IMR-90 (cell line): ENCODE measurements at regions not wholly inside any gene's neighbourhood (a gene's known extent, or its start where the extent isn't known, plus 50 kb on each side); places are given as distances from the start of the nearest gene placed in this dataset.

ENCODE experiments used
- ATAC-seq: fragments of 200-7000 bp; cut with Tn5 transposase; 2 replicates; pipeline ENCODE4 v1.9.1; 2020; ENCODE audit warnings: low read depth, mild to moderate bottlenecking, moderate library complexity
- BruUV-seq: library from RNA; stranded (reverse); fragments of 400-500 nt; replicated peaks from 2 replicates; lab custom pipeline; 2021; lab: Mats Ljungman, UMichigan
- CTCF ChIA-PET: fragments of 300-600 bp; formaldehyde crosslinking; extraction: SDS; loops from one replicate; lab custom pipeline; 2021; ENCODE audit warnings: antibody characterized with exemption; lab: Yijun Ruan, JAX
- POLR2A ChIA-PET: fragments of 300-600 bp; sonication (Branson Sonifier 250); formaldehyde crosslinking; loops from one replicate; lab custom pipeline; 2022; ENCODE audit warnings: antibody characterized with exemption; ENCODE audit not compliant: unreplicated experiment; lab: Charles Lee
- DNase-seq: peaks from one replicate; pipeline ENCODE4 v3.0.0; 2013
- H2AFZ ChIP-seq: replicated peaks from 2 replicates; pipeline ENCODE3; 2013; ENCODE audit warnings: low read length, mild to moderate bottlenecking; ENCODE audit not compliant: poor library complexity
- H2AK5ac ChIP-seq: 2 replicates; pipeline ENCODE4 v1.6.1; 2013; ENCODE audit warnings: low read depth, low read length, inconsistent platforms
- H2AK9ac ChIP-seq: replicated peaks from 2 replicates; pipeline ENCODE3; 2013; ENCODE audit warnings: mild to moderate bottlenecking, low read depth, low read length, moderate library complexity; ENCODE audit not compliant: poor library complexity
- H2BK120ac ChIP-seq: 2 replicates; pipeline ENCODE4 v1.6.1; 2013; ENCODE audit warnings: low read depth, low read length, inconsistent platforms
- H2BK15ac ChIP-seq: 3 replicates; pipeline ENCODE4 v1.6.1; 2013; ENCODE audit warnings: low read depth, low read length, inconsistent platforms
- H2BK20ac ChIP-seq: 2 replicates; pipeline ENCODE4 v1.6.1; 2013; ENCODE audit warnings: low read depth, mild to moderate bottlenecking, inconsistent platforms, low read length, moderate library complexity
- H2BK5ac ChIP-seq: 2 replicates; pipeline ENCODE4 v1.6.1; 2013; ENCODE audit warnings: mild to moderate bottlenecking, low read depth, low read length, inconsistent platforms; ENCODE audit not compliant: poor library complexity, severe bottlenecking
- H3K14ac ChIP-seq: replicated peaks from 2 replicates; pipeline ENCODE4 v1.6.1; 2013; ENCODE audit warnings: low read depth, low read length, inconsistent platforms
- H3K18ac ChIP-seq: 2 replicates; pipeline ENCODE4 v1.6.1; 2013; ENCODE audit warnings: low read depth, low read length, control low read depth
- H3K23ac ChIP-seq: 2 replicates; pipeline ENCODE4 v1.6.1; 2013; ENCODE audit warnings: low read depth, low read length, inconsistent platforms
- H3K27ac ChIP-seq: 2 replicates; pipeline ENCODE4 v1.5.1; 2013; ENCODE audit warnings: mild to moderate bottlenecking, control low read depth, low read length; ENCODE audit not compliant: insufficient read depth
- H3K27me3 ChIP-seq: 2 replicates; pipeline ENCODE4 v1.6.1; 2013; ENCODE audit warnings: low read length; ENCODE audit not compliant: control insufficient read depth, insufficient read depth
- H3K36me3 ChIP-seq: 2 replicates; pipeline ENCODE4 v1.6.1; 2013; ENCODE audit warnings: low read length, mixed read lengths; ENCODE audit not compliant: control insufficient read depth, insufficient read depth
- H3K4ac ChIP-seq: 2 replicates; pipeline ENCODE4 v1.6.1; 2013; ENCODE audit warnings: low read depth, low read length, inconsistent platforms
- H3K4me1 ChIP-seq: 2 replicates; pipeline ENCODE4 v1.6.1; 2013; ENCODE audit warnings: low read length, mixed read lengths; ENCODE audit not compliant: control insufficient read depth, insufficient read depth
- H3K4me2 ChIP-seq: 2 replicates; pipeline ENCODE4 v1.6.1; 2013; ENCODE audit warnings: low read depth, mild to moderate bottlenecking, control low read depth, low read length, moderate library complexity
- H3K4me3 ChIP-seq: 2 replicates; pipeline ENCODE4 v1.5.1; 2013; ENCODE audit warnings: low read depth, mild to moderate bottlenecking, control low read depth, low read length, moderate library complexity; ENCODE audit not compliant: insufficient read depth
- H3K56ac ChIP-seq: 2 replicates; pipeline ENCODE4 v1.6.1; 2013; ENCODE audit warnings: low read length, inconsistent platforms; ENCODE audit not compliant: insufficient read depth; ENCODE audit errors: extremely low read depth
- H3K79me1 ChIP-seq, 2 experiments: 2 replicates each; pipeline ENCODE4 v1.6.1; 2013; ENCODE audit warnings: low read length in 2 of 2, inconsistent platforms in 1 of 2, low read depth in 1 of 2
- H3K9ac ChIP-seq: 2 replicates; pipeline ENCODE4 v1.6.1; 2013; ENCODE audit warnings: low read depth, low read length, control low read depth
- H3K9me1 ChIP-seq: 2 replicates; pipeline ENCODE4 v1.6.1; 2013; ENCODE audit warnings: low read length, inconsistent platforms; ENCODE audit not compliant: insufficient read depth
- H3K9me3 ChIP-seq: 2 replicates; pipeline ENCODE4 v1.6.1; 2013; ENCODE audit warnings: low read length; ENCODE audit not compliant: control insufficient read depth, insufficient read depth
- H4K20me1 ChIP-seq: 2 replicates; pipeline ENCODE4 v1.6.1; 2013; ENCODE audit warnings: low read length, inconsistent platforms; ENCODE audit not compliant: insufficient read depth
- H4K5ac ChIP-seq: 2 replicates; pipeline ENCODE4 v1.6.1; 2013; ENCODE audit warnings: mild to moderate bottlenecking, low read depth, low read length, control low read depth
- H4K8ac ChIP-seq, 2 experiments: 2 replicates each; pipeline ENCODE4 v1.6.1; 2013; ENCODE audit warnings: low read depth in 2 of 2, low read length in 2 of 2, control low read depth in 1 of 2, inconsistent platforms in 1 of 2
- H4K91ac ChIP-seq: 2 replicates; pipeline ENCODE4 v1.6.1; 2013; ENCODE audit warnings: low read depth, low read length, inconsistent platforms; ENCODE audit not compliant: insufficient read depth
- CEBPB ChIP-seq: IDR thresholded peaks from 2 replicates; pipeline ENCODE4 v1.6.1; 2012; ENCODE audit warnings: low read depth, low read length, improper control_type of control experiment
- CHD1 ChIP-seq: IDR thresholded peaks from 2 replicates; pipeline ENCODE4 v1.6.1; 2012; ENCODE audit warnings: low read depth, low read length, improper control_type of control experiment
- FOS ChIP-seq: fragments of 150-350 bp; IDR thresholded peaks from 2 replicates; pipeline ENCODE4 v1.6.1; 2016; ENCODE audit warnings: low read depth, low read length
- SMC3 ChIP-seq: fragments of 150-350 bp; IDR thresholded peaks from 2 replicates; pipeline ENCODE4 v1.6.1; 2016; ENCODE audit warnings: low read depth, mild to moderate bottlenecking, antibody characterized with exemption, low read length, moderate library complexity
- USF2 ChIP-seq: fragments of 150-350 bp; IDR thresholded peaks from 2 replicates; pipeline ENCODE4 v1.6.1; 2017; ENCODE audit warnings: mild to moderate bottlenecking, antibody characterized with exemption, low read length, low read depth
- WGBS, 2 experiments: methylation state at CpG; one replicate each; pipeline versions ENCODE4 v1.1.5 to v1.1.7; 2013; ENCODE audit warnings: missing lambda C conversion rate in 2 of 2; ENCODE audit not compliant: insufficient read length in 1 of 2; ENCODE audit errors: extremely low coverage in 2 of 2; 5-methylcytosine and 5-hydroxymethylcytosine counted together
- dilution Hi-C: fragments of 300-500 bp; cut with HindIII; formaldehyde crosslinking; loops from one replicate; pipeline ENCODE4 v1.14.3; 2018; ENCODE audit warnings: low sequenced_read_pairs; ENCODE audit not compliant: unreplicated experiment
- in situ Hi-C: fragments of 300-500 bp; cut with MboI; formaldehyde crosslinking; loops from 3 replicates; pipeline ENCODE4 v1.14.3; 2019; ENCODE audit warnings: low sequenced_read_pairs, inconsistent platforms, mixed read lengths
- intact Hi-C: fragments of 100-400 bp; cut with micrococcal nuclease; formaldehyde crosslinking; loops from 2 replicates; pipeline ENCODE4 v1.10.0; 2022

GRCh38 chr6:106830930-106831329, 143.6 kb downstream of the CD24 start:
- Histone ChIP-seq H2AK5ac (no peak overlapping the region), H2BK5ac (no peak overlapping the region), H3K4me3 (no peak overlapping the region), H2AFZ (no peak overlapping the region), H2AK9ac (no peak overlapping the region), H2BK15ac (no peak overlapping the region), H4K5ac (no peak overlapping the region), H3K9ac (no peak overlapping the region), H3K9me1 (no peaks in the 10 kb centered on the region), H3K4ac (no peak overlapping the region), H3K79me1 (no peaks in the 10 kb centered on the region), H3K27me3 (no peaks in the 10 kb centered on the region; the same call in 1 of the 2 replicates), H3K4me1 (no peaks in the 10 kb centered on the region), H3K9me3 (no peaks in the 10 kb centered on the region), H4K8ac (no peak overlapping the region), H3K56ac (no peak overlapping the region), H3K14ac (no peak overlapping the region), H2BK120ac (no peak overlapping the region), H3K27ac (no peak overlapping the region), H4K91ac (no peak overlapping the region), H3K18ac (no peak overlapping the region), H4K20me1 (no peaks in the 10 kb centered on the region), H3K23ac (no peak overlapping the region), H2BK20ac (no peak overlapping the region), H3K4me2 (no peak overlapping the region), H3K36me3 (no peaks in the 10 kb centered on the region)
- TF ChIP-seq CHD1 (no peak), USF2 (no peak), FOS (no peak), CEBPB (no peak), SMC3 (no peak)
- ATAC-seq (no peak), DNase-seq (no peak)
- in situ Hi-C loops (no loop called here), intact Hi-C loops (no loop called here), dilution Hi-C loops (no loop called here)
- POLR2A ChIA-PET: no interaction called here
- CTCF ChIA-PET: no interaction called here
- BruUV-seq: no TSS peak
- 33% methylated on average over 1 of the region's 2 CpGs; no CpG with 5 or more reads in 1 of the 2 experiments for WGBS, 2 experiments
